Kidney (tissue), 13 donors: ENCODE measurements at regions not wholly inside any gene's neighbourhood (a gene's known extent, or its start where the extent isn't known, plus 50 kb on each side); places are given as distances from the start of the nearest gene placed in this dataset.

Experiments
- DNase-seq, 5 donors: peaks; one replicate each; pipeline ENCODE4 v3.0.0-alpha.2; 2013 to 2020
- FAIRE-seq: peaks from 2 replicates; lab custom pipeline; 2012; peaks lifted over from hg19 to GRCh38; lab: Jason Lieb, UNC
- H3K27ac ChIP-seq, 2 donors: one replicate each; pipeline ENCODE4 v1.7.0; 2013; ENCODE audit warnings: low read depth in 2 of 2, low read length in 2 of 2, inconsistent platforms in 1 of 2
- H3K27me3 ChIP-seq: one replicate; pipeline ENCODE4 v1.7.1; 2013; ENCODE audit warnings: low read length, inconsistent platforms; ENCODE audit not compliant: control insufficient read depth, insufficient read depth
- H3K36me3 ChIP-seq, 3 donors: one replicate each; pipeline versions ENCODE4 v1.7.0 to v1.7.1; 2013; ENCODE audit warnings: low read length in 3 of 3, control low read depth in 1 of 3, inconsistent platforms in 1 of 3; ENCODE audit not compliant: insufficient read depth in 3 of 3, control insufficient read depth in 2 of 3
- H3K4me1 ChIP-seq, 3 donors: one replicate each; pipeline versions ENCODE4 v1.7.0 to v1.7.1; 2013; ENCODE audit warnings: low read length in 3 of 3, inconsistent platforms in 1 of 3, low read depth in 1 of 3; ENCODE audit not compliant: control insufficient read depth in 2 of 3, insufficient read depth in 2 of 3
- H3K4me3 ChIP-seq, 3 donors: one replicate each; pipeline versions ENCODE4 v1.7.0 to v1.8.1; 2013; ENCODE audit warnings: low read length in 3 of 3, control low read depth in 1 of 3, inconsistent platforms in 1 of 3
- H3K9ac ChIP-seq, 3 donors: one replicate each; pipeline versions ENCODE4 v1.7.0 to v1.7.1; 2013; ENCODE audit warnings: low read length in 3 of 3, control low read depth in 1 of 3, inconsistent platforms in 1 of 3
- H3K9me3 ChIP-seq, 3 donors: one replicate each; pipeline versions ENCODE4 v1.7.0 to v1.7.1; 2013; ENCODE audit warnings: low read length in 3 of 3, control low read depth in 1 of 3, inconsistent platforms in 1 of 3; ENCODE audit not compliant: control insufficient read depth in 2 of 3, insufficient read depth in 1 of 3
- intact Hi-C: fragments of 100-400 bp; cut with DNase I; formaldehyde crosslinking; loops from one replicate; pipeline ENCODE4 v1.11.1; 2022
- TF ChIP-seq, protein P1 (sequence below): IDR thresholded peaks from 3 replicates; pipeline ENCODE4 v1.5.1; 2012; ENCODE audit warnings: mild to moderate bottlenecking, moderate library complexity, borderline replicate concordance; ENCODE audit not compliant: insufficient read depth; ENCODE audit errors: extremely low read depth
- donor health status: control.
- donor health status: control.
- donor health status: control.
- donor health status: control.
- donor health status: control.
- donor health status: DM: yes; HTN: yes; CAD: no.
- donor health status: Normal renal cell carcinoma (clear cell type).

DNA sequence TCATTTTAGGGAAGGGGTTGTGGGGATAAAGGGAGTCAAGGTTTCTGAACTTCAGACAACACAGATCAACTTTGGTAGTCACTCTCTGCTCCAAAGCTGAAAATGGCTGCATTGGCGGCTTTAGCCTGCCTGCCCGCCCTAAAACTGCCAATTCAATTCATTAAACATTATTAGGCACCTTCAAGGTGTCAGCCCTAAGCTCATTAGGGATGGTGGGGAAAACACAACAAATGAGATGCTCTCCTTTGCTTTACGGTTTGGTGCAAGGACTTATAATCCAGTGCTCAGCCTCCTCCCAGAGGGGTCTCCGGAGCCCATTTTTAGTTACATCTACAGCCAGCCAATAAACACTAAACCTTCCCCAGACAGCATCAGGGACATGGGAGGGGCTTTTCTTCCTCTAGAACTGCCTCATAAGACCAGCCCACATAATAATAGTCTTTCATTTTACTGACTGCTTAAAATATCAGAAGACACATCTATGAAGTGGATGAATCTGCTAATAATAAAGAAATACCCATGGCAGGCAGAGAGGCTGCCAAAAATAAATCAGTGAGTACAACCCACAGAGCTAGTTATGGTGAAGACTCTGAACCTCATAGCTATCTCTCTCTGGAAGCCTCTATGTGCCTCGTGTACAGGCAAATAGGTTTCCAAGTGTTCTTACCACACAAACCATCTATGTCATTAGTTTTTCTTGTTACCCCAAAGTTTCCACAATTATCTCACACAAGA is 102.8 kb upstream of the NCAM1 start:
- TF ChIP-seq, protein P1, sequence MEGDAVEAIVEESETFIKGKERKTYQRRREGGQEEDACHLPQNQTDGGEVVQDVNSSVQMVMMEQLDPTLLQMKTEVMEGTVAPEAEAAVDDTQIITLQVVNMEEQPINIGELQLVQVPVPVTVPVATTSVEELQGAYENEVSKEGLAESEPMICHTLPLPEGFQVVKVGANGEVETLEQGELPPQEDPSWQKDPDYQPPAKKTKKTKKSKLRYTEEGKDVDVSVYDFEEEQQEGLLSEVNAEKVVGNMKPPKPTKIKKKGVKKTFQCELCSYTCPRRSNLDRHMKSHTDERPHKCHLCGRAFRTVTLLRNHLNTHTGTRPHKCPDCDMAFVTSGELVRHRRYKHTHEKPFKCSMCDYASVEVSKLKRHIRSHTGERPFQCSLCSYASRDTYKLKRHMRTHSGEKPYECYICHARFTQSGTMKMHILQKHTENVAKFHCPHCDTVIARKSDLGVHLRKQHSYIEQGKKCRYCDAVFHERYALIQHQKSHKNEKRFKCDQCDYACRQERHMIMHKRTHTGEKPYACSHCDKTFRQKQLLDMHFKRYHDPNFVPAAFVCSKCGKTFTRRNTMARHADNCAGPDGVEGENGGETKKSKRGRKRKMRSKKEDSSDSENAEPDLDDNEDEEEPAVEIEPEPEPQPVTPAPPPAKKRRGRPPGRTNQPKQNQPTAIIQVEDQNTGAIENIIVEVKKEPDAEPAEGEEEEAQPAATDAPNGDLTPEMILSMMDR = no peak
- no peak for FAIRE-seq
- Histone ChIP-seq H3K9ac (no peak overlapping the region), H3K36me3 (no peaks in the 10 kb centered on the region), H3K27ac (no peak overlapping the region), H3K27me3 (no peaks in the 10 kb centered on the region), H3K9me3 (peaks cover 0 to 2% (median 0%) of the 10 kb centered on the region in 3 donors), H3K4me1 (no peaks in the 10 kb centered on the region), H3K4me3 (no peak overlapping the region)
- intact Hi-C loops = no loop called here
- DNase-seq = no peak

DNA sequence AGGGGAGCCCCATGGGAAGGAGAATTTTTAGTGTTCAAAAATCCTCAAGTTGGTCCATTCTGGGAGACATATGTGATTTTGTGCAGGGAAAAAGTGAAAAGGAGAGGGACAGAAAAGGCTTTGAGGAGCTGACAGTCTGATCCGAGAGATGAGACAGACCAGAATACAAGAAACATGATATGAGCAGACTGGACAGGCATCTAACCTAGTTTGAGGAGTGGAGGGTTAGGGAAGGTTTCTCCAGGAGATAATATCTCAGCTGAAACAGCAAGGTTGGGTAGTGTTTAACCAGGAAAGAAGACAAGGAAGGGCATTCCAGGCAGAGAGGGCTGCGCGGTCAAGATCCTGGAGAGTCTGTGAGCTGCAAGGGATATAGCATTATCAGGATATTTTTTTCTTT is 101.4 kb upstream of the NCAM1 start:
- no peak overlapping the region for H3K4me3 ChIP-seq
- no peaks in the 10 kb centered on the region for H3K4me1 ChIP-seq
- no peaks in the 10 kb centered on the region for H3K36me3 ChIP-seq
- FAIRE-seq (no peak), DNase-seq (no peak)
- TF ChIP-seq, protein P1 = no peak
- H3K9me3 ChIP-seq = peaks cover 0 to 2% (median 0%) of the 10 kb centered on the region in 3 donors
- no peak overlapping the region for H3K27ac ChIP-seq
- no peak overlapping the region for H3K9ac ChIP-seq
- no peaks in the 10 kb centered on the region for H3K27me3 ChIP-seq
- intact Hi-C loops = no loop called here

DNA sequence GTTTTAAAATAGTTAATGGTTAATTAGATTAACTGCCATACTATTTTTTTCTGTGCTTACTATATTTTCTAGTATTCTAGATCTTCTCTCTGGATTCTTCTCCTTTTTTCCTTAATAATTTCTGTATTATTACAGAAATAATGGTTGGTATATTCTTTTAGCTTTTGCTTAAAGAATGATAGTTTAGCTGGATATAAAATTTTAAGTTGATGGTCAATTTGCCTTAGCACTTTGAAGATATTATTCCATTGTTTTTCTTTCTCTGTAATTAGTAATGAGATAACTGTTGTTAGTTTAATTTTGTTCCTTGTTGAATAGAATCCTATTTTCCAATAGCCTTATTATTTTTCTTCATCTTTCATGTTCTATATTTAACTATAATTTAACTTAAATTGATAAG is 99.9 kb upstream of the NCAM1 start:
- DNase-seq (no peak), FAIRE-seq (no peak)
- peaks cover 0 to 2% (median 0%) of the 10 kb centered on the region in 3 donors for H3K9me3 ChIP-seq
- no peaks in the 10 kb centered on the region for H3K4me1 ChIP-seq
- TF ChIP-seq, protein P1 = no peak
- intact Hi-C loops = no loop called here
- no peaks in the 10 kb centered on the region for H3K36me3 ChIP-seq
- no peak overlapping the region for H3K27ac ChIP-seq
- H3K9ac ChIP-seq = no peak overlapping the region
- no peaks in the 10 kb centered on the region for H3K27me3 ChIP-seq
- H3K4me3 ChIP-seq = no peak overlapping the region
